ENCODE measurements at regions not wholly inside any gene's neighbourhood (a gene's known extent, or its start where the extent isn't known, plus 50 kb on each side); places are given as distances from the start of the nearest gene placed in this dataset.
A peak's percentile ranks its signal among the peaks of the same experiment; 100 is the strongest.
"Not testable (repeated sequence)": the region's sequence is repeated elsewhere in the genome, so short reads cannot be mapped to it uniquely, and the experiment has no call there.

- not testable (repeated sequence) for FAIRE-seq; H3K27me3 ChIP-seq (ENCODE audit: control insufficient read depth, insufficient read depth, low read length); H3K36me3 ChIP-seq (ENCODE audit: control insufficient read depth, insufficient read depth, low read length)
- peak; percentile 0 for DNase-seq (ENCODE audit: low read depth)
- peak overlapping the region; percentile 44 for H3K4me3 ChIP-seq (ENCODE audit: low read depth, low read length)
Observed at GRCh38 chr1:148679050-148679786, 69.4 kb upstream of the NUDT4B start.

- not testable (repeated sequence) for H3K27me3 ChIP-seq (ENCODE audit: control insufficient read depth, insufficient read depth, low read length); H3K36me3 ChIP-seq (ENCODE audit: control insufficient read depth, insufficient read depth, low read length); H3K4me3 ChIP-seq (ENCODE audit: low read depth, low read length); FAIRE-seq; DNase-seq (ENCODE audit: low read depth)
Observed at GRCh38 chr1:148679787-148680326, 68.7 kb upstream of the NUDT4B start.

DNA sequence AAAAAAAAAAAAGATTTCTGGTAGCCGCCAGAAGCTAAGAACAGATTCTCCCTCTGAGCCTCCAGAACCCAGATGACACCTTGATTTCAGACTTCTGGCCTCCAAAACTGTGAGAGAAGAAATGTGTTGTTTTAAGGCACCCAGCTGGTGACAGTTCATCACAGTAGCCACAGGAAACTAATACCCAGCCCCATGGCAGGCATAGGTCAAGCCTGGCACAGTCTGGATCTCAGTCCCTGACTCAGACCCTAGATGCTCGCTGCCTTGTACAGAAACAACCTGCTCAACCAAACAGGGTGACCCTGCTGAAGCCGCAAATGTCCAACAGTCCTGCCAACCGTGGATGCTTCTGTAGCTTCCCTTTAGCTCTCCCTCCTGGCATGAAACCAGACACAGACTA, 61.8 kb upstream of the NUDT4B start:
- DNase-seq (ENCODE audit: low read depth); H3K36me3 ChIP-seq (ENCODE audit: control insufficient read depth, insufficient read depth, low read length); FAIRE-seq; H3K4me3 ChIP-seq (ENCODE audit: low read depth, low read length); H3K27me3 ChIP-seq (ENCODE audit: control insufficient read depth, insufficient read depth, low read length): not testable (repeated sequence)

DNA sequence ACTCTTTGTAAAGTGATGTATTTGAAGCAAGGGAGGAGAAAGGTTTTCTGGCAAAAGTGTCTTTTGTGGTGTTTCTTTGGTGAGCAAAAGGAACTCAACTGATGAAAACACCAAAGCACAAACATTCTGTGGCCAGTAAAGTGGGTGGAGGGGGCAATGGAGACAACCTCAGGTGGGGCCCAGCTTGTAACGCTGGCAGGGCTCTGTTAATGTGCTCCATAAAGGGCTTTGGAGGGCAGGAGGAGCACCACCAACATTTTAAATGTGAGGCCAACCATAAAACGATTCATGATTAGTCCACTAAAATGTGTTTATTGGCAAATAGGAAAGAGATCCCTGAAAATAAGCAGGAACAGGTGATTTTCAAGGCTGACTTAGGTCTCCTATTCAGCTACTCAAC, 61.2 kb upstream of the NUDT4B start:
- not testable (repeated sequence) for H3K27me3 ChIP-seq (ENCODE audit: control insufficient read depth, insufficient read depth, low read length); DNase-seq (ENCODE audit: low read depth); H3K36me3 ChIP-seq (ENCODE audit: control insufficient read depth, insufficient read depth, low read length); H3K4me3 ChIP-seq (ENCODE audit: low read depth, low read length); FAIRE-seq
